ENCODE measurements at regions not wholly inside any gene's neighbourhood (a gene's known extent, or its start where the extent isn't known, plus 50 kb on each side); places are given as distances from the start of the nearest gene placed in this dataset.
"Not testable (repeated sequence)": the region's sequence is repeated elsewhere in the genome, so short reads cannot be mapped to it uniquely, and the experiment has no call there.

DNA sequence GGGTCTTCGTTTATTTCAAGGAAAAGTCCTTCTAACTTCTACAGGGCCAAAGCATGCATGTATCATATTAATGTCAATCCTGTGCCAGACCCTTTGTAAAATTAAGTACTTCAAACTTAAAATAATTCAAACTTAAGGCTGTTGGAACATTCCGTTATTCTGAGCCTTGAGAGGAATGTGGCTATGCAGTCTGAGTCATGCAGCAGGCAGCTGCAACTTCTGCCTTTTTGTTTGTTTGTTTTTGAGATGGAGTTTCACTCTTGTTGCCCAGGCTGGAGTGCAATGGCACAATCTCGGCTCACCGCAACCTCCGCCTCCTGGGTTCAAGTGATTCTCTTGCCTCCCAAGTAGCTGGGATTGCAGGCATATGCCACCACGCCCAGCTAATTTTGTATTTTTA is 67.0 kb upstream of the WSCD1 start:
- TF ChIP-seq, protein P1, sequence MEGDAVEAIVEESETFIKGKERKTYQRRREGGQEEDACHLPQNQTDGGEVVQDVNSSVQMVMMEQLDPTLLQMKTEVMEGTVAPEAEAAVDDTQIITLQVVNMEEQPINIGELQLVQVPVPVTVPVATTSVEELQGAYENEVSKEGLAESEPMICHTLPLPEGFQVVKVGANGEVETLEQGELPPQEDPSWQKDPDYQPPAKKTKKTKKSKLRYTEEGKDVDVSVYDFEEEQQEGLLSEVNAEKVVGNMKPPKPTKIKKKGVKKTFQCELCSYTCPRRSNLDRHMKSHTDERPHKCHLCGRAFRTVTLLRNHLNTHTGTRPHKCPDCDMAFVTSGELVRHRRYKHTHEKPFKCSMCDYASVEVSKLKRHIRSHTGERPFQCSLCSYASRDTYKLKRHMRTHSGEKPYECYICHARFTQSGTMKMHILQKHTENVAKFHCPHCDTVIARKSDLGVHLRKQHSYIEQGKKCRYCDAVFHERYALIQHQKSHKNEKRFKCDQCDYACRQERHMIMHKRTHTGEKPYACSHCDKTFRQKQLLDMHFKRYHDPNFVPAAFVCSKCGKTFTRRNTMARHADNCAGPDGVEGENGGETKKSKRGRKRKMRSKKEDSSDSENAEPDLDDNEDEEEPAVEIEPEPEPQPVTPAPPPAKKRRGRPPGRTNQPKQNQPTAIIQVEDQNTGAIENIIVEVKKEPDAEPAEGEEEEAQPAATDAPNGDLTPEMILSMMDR (conservative IDR thresholded peaks at IDR 0.05 in 1 of 2, IDR thresholded peaks at IDR 0.05 in 1 of 2; ENCODE audit: extremely low read depth in 1 of 2, insufficient read depth in 1 of 2, low read depth in 1 of 2, low read length in 2 of 2), result not testable (repeated sequence)
- not testable (repeated sequence) for TF ChIP-seq EZH2 (IDR thresholded peaks at IDR 0.05; ENCODE audit: borderline replicate concordance, low read length)
